ENCODE measurements at regions not wholly inside any gene's neighbourhood (a gene's known extent, or its start where the extent isn't known, plus 50 kb on each side); places are given as distances from the start of the nearest gene placed in this dataset.

- TF ChIP-seq CTCF (IDR thresholded peaks at IDR 0.05) (no peak), POLR2A (IDR thresholded peaks at IDR 0.05) (no peak)
Observed at GRCh38 chr4:137601934-137602333, 69.6 kb upstream of the PCDH18 start.
